ENCODE measurements at regions not wholly inside any gene's neighbourhood (a gene's known extent, or its start where the extent isn't known, plus 50 kb on each side); places are given as distances from the start of the nearest gene placed in this dataset.
"Not testable (repeated sequence)": the region's sequence is repeated elsewhere in the genome, so short reads cannot be mapped to it uniquely, and the experiment has no call there.

DNA sequence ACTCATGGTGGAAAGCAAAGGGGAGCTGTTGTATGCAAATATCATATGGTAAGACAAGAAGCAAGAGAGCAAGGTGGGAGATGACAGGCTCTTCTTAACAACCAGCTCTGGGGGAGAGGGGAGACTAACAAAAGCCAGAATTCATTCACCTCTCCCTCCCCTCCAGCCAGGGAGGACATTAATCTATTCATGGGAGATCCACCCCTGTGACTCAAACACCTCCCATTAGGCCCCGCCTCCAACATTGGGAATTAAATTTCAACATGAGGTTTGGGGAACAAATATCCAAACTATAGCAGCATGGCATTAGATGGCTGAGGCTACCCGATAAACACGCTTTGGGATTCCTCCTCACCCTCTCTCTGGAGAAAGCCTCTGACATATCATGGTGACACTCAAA is 210.6 kb downstream of the RHOU start:
- DNase-seq = no peak

DNA sequence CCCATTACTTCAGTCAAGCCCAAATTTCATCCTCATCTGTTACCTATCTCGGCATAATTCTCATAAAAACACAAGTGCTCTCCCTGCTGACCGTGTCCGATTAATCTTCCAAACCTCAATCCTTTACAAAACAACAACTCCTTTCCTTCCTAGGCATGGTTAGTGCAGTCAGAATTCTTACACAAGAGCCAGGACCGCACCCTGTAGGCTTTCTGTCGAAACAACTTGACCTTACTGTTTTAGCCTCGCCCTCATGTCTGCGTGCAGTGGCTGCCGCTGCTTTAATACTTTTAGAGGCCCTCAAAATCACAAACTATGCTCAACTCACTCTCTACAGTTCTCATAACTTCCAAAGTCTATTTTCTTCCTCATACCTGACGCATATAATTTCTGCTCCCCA is 214.3 kb downstream of the RHOU start:
- DNase-seq = not testable (repeated sequence)

DNA sequence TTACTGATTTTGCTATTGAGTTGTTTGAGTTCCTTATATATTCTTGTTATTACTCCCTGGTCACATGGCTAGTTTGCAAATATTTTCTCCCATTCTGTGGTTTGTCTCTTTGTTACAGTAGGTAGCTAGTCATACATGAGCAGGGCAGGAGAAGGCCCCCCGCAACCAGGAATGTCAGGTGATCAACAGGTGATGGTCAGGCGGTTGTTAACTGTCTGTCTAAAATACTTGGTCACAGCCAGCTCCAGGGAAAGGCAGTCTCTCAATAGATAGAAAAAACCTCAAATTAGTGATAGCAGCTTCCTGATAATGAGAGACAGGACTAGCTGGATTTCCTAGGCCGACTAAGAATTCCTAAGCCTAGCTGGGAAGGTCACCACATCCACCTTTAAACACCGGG is 217.9 kb downstream of the RHOU start:
- no peak for DNase-seq

DNA sequence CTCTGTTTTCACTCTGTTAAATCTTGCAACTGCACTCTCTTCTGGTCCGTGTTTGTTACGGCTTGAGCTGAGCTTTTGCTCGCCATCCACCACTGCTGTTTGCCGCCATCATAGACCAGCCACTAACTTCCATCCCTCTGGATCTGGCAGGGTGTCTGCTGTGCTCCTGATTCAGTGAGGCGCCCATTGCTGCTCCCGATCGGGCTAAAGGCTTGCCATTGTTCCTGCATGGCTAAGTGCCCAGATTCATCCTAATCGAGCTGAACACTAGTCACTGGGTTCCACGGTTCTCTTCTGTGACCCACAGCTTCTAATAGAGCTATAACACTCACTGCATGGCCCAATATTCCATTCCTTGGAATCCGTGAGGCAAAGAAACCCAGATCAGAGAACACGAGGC is 218.5 kb downstream of the RHOU start:
- not testable (repeated sequence) for DNase-seq

DNA sequence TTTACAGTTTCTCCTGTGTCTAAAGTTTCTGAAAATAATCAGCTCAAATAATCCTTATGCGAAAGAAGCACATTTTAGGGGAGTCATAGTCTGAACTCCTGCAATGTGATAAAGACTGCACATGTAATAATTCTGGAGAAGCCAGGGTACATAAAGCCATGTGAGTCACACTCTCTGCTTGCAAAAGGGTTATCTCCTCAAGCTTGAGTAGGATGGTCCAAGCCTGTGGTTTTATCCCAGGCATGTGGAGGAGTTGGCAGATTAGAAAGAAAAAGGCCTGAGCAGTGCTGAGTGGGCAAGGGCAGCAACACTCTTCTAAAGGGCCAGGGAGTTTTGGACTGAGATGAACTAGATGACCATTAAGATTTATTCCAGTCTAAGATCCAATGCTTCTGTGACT is 220.4 kb downstream of the RHOU start:
- DNase-seq = no peak

DNA sequence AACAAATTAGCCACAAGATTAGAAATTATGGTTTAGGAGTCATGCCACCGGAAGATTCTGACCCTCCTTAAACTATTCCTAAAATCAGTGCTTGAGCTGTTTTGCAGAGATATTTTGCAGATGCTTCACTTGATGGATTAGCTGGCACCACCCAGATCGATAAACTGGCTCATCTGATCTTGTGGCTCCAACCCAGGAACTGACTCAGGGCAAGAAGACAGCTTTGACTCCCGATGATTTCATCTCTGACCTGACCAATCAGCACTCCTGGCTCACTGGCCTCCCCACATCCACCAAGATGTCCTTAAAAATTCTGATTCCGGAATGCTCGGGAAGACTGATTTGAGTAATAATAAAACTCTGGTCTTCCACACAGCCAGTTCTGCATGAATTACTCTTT is 221.6 kb downstream of the RHOU start:
- no peak for DNase-seq

DNA sequence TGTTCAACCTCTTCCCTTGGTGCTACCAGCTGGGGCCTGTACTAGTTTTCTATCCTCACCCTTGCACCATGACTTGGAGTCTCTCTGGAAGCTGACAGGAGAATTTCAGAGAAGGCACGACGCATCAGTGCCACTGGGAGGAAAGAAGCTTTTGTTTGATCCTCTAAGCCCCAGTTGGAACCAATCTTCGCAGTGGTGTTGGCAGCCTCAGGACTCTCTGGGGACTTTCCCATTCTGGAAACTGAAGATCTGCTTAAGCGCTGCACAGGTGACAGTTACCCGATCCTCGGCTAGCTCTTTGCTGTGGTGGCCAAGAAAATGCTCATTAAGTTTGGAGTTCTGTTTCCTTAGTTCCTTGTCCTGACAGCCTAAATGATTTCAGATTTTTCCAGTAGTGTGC is 222.3 kb downstream of the RHOU start:
- no peak for DNase-seq

DNA sequence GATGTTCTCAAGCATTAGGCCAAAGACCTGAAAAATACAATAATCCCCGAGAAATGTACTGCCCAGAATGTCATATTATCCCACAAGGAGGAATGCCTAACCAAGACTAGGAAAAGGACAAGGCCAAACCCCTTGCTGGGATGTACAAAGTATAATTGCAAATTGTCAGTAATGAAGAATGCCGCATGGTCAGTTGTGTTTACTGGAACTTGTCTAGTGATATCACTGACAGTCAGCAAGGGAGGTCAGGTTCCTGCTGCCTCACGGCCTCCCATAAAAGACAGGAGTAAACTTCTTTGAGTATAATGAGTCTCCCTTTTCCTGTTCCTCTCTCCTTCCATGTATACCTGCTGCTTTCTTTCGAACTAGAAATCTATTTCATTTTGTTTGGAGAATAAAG is 222.8 kb downstream of the RHOU start:
- DNase-seq = no peak

DNA sequence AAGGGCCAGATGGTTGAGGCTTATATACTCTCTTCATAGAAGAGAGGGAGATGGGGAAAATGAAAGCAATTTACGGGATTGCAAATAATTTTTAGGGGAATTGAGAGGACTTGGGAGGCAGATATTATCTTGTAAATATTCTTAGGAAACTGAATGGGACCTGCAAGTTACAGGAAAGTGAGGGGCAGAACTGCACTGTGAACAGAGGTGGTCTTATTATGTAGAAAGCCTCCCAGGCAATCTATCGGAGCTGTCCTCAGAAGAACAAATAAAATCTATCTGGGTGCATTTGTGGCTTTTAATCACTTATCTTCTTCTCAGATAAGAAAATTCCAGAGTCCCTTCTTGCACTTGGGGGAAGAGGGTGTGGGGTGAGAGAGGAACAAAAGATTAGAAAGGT is 223.5 kb downstream of the RHOU start:
- DNase-seq = no peak

DNA sequence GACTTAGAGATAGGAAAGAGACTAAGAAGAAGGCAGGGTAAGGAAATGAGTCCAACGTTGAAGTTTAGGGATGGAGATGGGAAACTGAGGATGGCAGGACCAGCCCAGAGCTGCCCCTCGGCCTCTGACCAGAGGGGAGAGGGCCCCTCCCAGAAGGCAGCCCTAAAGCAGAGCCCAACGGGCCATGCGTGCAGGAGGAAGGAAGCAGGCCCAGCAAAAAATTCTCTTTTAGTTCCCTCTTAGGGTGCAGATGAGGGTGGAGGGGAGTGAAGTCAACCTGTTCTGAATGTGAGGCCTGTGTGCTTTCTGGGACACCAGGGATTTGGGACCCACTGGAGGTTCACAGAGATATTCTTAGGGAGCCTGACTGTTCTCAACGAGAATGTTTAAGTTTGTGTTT is 225.4 kb downstream of the RHOU start:
- no peak for DNase-seq

DNA sequence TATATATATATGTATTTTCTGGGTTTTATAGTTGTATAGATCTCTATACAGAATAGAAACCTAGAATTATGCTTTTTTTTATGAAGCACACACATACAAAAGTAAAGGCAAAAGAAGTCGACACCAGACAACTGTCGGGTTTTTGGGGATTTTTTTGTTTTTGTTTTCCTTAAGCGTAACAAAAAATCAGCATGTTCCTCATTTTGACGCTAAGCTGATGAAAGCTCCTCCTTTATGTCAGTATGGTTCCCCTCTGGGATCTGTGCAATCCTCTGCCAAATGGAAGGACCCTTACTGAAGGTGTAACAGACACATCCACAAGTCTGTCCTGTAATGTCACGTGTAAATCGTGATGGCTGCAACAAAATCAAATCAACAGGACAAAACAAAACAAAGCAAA is 226.2 kb downstream of the RHOU start:
- DNase-seq = no peak

DNA sequence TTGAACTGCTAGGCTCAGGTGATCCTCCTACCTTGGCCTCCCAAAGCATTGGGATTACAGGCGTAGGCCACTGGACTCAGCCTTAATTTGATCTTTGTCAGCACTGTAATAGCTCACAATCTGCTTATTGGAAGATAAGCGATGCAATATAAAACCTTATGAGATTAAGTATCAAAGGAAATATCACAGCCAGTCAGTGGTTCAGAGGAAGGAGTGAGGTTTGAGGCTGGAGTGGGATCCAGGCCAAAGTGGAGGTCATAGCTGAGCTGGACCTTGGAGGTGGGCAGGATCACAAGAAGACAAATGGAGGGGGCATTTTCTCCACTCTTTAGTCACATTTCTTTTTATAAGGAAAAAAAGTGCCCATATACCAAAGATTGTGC is 228.5 kb downstream of the RHOU start:
- no peak for DNase-seq

DNA sequence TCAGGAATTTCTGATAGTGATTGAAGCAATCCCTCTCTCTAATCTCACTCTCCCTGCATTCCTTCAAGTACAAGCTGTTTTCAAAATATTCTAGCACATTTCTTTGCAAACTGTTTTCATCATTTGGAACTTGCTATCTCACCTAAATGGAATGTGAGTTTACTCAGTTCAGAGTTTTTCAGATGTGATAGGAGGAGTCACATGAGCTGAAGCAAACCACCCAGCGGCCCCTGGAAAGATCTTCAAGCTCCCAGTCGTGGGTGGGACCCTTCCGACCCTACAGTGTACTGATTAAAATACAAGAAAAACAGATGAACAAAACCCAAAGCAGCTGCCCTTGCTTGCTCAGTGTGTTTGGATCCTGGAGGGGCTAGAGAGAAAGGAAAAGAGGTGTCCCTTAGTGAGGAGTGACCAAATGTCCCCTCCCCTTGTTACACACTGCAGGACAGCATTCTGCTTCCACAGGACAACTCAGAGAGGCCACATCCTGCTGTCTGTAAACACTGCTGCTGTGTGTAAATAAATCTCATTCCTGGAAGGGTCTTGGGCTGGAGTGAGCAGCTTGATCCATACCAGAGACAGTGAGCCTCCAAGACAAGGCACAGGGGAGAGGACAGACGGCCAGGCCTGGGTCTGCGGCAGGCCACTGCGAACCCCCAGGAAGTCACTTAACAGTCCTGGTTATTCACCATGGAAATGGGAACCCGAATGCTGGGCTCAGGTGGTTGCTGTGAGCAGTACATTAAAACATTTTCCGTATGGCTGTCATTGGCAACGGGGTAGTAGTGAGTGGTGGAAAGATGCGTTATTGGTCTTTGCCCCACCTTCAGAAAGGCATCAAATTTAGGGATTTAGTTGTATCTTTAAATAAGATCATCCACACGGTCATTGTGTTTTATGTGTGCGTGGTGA is 229.2 kb downstream of the RHOU start:
- no peak for DNase-seq

DNA sequence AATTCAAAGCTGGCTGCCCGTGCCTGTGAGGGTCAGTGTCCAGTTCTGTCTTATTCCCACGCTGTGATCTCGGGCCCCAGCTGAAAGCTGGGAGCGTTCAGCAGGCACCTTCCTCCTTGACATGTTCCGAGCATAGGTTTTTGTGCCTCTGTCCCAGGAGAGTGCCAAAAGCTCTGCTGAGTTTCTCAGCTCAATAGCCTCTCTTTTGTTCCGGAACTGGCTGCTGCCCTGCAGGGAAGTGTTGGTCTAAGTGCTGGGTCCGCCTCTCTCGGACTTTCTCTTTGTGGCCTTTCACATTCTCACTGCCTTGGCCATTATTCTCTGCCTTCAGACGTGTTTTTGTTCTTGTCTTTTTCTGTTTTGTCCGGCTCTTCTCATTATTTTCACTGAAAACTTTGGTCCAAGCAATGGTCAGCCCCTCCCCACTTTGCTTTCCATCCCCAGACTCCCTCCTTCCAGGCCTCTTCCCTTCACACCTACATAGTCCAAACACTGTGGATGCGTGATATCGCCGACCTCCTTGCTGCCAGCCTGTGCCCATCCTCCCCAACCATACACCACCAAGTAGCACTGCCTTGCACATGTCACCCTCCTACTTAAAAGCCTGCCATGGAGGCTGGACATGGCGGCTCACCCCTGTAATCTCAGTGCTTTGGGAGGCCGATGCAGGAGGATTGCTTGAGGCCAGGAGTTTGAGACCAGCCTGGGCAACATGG is 233.8 kb downstream of the RHOU start:
- no peak for DNase-seq

DNA sequence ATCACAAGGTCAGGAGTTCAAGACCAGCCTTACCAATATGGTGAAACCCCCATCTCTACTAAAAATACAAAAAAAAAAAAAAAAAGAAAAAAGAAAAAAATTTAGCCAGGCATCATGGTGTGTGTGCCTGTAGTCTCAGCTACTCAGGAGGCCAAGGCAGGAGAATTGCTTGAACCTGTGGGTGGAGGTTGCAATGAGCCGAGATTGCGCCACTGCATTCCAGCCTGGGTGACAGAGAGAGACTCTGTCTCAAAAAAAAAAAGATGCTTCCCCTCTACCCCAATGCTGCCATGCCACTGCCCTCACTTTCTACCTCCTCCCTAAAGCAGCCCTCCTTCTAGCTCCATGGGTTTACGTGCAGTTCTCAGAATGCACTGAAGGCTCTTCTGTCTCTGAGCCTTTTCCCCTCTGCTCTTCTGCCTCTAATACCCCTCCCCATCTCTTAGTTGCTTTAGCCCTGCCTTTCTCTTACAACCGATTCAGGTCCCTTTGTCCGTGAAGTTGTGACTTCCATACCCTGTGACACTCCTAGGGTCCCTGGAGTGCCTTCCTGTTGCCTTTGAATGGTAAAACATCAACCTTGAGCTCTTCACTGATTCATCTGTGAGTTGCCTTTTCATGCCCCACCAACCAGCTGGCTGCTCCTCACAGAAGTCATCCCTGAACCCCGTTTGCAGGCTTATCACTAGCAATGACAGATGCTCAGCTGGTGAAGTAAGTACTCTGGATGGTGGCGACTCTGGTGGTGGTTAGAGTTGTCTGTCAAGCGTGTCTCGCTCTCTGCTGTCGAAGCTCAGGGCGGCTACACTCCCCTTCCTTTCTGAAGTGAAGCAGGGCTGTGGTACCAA is 234.9 kb downstream of the RHOU start:
- no peak for DNase-seq

DNA sequence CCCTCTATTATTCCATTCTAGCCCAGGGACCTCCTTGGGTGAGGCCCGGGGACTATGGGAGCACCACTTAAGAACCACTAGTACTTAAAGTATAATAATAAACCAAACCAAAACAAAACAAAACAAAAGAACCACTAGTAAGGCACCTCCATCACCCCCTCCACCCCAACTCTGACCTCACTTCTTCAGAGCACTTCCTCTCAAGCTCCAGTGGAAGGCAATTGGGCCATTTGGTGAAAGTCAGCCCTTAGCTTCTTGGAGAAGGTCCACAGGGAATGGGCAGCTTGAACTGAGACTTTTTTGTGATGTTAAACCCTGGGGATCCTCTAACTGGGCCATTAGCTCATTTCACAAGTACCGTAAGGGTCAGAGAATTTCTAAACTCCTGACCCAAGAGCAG is 237.3 kb downstream of the RHOU start:
- no peak for DNase-seq

DNA sequence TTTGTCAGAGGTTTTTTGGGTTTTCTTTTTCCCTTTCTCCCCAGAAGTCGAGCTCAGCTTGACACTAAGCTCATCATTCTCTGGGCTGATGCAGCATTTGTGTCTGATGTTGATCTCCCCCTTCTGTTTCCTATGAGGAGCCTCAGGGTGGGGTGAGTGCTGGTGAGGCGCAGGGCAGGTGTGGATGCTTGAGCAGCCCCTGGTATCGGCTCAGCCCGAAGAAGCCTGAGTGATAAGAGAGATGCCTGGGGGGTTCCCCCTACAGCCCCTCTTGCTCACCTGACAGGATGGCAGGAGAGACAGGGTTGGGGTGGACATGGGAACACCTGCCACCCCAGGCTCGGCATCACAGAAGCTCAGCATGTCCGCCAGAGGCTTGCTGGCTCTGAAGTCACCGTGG is 239.0 kb downstream of the RHOU start:
- no peak for DNase-seq

DNA sequence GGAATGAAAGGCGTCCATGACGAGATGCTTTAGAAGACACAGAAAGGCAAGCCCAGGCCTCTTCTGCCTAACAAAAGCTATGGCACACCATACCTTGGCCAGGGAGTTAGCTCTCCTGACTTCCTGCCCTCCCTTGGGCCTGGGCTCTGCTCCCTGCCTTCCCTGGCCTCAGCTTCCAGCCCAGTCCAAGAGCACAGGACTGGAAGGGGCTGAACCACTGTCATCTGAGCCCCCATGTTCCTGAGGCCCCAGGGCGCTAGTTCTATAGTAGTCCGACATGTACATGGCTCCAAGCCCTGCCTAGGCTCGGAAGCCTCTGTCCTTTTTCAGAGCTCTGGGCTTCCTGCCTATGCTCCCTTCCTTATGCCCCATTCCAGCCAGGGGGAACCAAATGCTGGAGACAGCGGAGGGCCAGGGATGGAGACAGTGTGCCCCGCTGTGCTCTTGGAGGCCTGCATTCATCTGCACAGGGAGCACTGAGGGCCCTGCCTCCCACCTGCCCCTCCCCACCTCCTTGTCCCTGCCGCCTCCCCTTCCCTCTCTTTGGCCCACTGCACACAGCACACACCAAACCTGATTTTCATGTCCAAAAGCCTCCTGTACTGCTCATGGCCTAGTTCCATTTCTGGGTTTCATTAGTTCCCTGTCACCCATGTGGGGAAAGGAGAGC is 240.1 kb downstream of the RHOU start:
- DNase-seq = no peak

DNA sequence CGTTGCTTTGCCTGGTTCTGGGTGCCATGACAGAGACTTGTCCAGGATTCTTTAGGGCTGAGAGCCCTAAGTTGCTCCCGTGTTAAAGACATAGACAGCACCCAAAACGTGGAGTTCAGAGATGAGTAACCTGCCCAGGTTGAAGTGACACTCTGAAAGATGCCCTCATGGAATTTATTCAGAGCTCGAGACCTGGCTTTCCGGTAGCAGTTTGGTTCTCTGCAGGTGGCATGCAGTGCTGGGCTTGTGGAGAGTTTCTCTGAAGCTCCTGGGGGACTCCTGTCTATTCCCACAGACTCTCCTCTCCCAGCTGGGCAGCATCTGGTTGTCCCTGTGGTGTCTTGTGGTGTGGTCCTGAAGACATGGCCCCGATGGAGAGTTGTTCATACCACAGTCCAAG is 241.0 kb downstream of the RHOU start:
- no peak for DNase-seq

DNA sequence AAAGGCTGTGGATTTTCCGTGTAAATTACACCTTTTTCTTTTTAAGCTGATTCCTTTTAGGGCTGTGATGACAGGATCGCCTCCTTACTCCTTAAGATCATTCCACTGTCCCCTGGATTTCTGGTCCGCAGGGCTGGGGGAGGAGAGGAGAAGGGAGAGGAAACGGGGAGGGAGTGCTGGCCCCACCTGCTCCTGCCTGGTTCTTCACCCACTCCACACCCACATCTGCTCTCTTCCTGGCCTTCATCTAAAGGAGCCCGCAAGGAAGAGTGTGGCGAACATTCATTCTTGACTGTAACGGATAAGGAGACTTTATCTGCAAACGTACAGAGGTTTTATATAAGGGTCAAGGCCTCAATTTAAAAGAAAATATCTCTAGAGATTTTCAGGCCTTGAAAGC is 242.0 kb downstream of the RHOU start:
- no peak for DNase-seq

DNA sequence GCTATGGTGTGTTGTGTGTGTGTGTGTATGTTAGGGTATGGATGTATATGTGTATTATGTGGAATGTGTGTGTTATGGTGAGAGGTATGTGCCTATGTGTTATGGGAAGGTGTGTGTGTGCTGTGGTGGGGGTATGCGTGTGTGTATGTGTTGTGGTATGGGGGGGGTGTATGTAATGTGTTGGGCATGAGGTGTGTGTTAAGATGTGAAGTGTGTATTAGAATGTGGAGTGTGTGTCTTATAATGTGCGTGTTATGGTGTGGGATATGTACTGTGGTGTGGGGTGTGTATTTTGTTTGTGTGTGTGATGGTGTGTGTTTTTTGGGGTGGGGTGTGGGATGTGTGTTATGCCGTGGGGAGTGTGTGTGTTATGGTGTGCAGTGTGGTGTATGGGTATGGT is 242.5 kb downstream of the RHOU start:
- no peak for DNase-seq

DNA sequence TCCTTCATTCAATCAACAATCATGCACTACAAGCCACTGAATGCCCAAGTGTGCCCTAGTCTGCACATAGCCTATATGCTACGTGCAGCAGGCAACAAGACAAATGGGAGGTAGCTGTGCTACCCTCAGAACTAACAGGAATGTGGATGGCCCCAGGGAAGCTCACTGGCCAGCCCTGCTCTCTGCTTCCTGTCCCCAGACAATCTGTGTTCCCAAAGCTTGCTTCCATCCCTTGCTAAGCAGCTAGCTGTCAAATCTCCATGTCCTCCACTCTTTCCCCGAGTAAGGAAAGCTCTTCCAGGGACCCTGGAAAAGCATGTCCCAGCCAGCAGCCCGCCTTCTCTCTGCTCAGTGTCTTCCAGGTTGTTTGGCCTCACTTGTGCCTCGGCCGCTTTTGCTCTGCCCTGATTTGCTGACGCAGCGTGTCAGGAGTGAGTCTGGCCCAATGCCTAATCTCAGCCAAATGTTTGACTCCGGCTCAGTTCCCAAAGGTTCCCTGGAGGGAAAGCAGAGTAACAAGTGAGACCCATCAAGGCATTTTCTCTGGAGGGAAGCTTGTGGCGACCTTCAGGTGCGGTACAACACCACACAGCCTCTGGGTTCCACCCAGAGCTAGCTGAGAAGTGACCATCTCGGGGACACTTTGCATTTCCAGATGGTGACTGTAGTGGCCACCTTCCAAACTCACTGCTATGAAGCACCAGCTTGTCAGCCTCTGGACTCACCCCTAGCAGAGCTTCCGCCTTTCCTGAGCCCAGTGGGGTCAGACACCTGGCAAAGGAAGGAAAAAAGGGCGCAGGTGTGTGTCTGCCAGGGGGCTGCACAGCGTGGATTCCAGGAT is 243.4 kb downstream of the RHOU start:
- DNase-seq = peak; percentile 76

All from RPMI8226 (cell line).